HG02970 (cell line): ENCODE measurements at regions not wholly inside any gene's neighbourhood (a gene's known extent, or its start where the extent isn't known, plus 50 kb on each side); places are given as distances from the start of the nearest gene placed in this dataset.

Experiments
- ATAC-seq: cut with Tn5 transposase; IDR thresholded peaks from one replicate; pipeline ENCODE4 v1.9.1; 2021; ENCODE audit warnings: mild to moderate bottlenecking, moderate library complexity, moderate number of reproducible peaks; ENCODE audit not compliant: unreplicated experiment, low FRiP score

GRCh38 chr20:19943061-19943521 lies 74.1 kb upstream of the NAA20 start:
- no peak for ATAC-seq

- ATAC-seq: no peak
Observed at GRCh38 chr20:19944772-19945459, 72.2 kb upstream of the NAA20 start.

- ATAC-seq: no peak
Observed at GRCh38 chr20:19945732-19946670, 71.2 kb upstream of the NAA20 start.

- no peak for ATAC-seq
Observed at GRCh38 chr20:19947611-19948264, 69.4 kb upstream of the NAA20 start.

GRCh38 chr20:19949195-19949867 lies 67.8 kb upstream of the NAA20 start:
- no peak for ATAC-seq

GRCh38 chr20:19950042-19950441 lies 67.1 kb upstream of the NAA20 start:
- ATAC-seq: no peak

GRCh38 chr20:19952392-19952791 lies 64.8 kb upstream of the NAA20 start:
- no peak for ATAC-seq

- ATAC-seq: no peak
Observed at GRCh38 chr20:19953606-19954005, 63.6 kb upstream of the NAA20 start.

GRCh38 chr20:19956976-19957375 lies 60.2 kb upstream of the NAA20 start:
- no peak for ATAC-seq

- no peak for ATAC-seq
Observed at GRCh38 chr20:19958219-19958618, 58.9 kb upstream of the NAA20 start.

- no peak for ATAC-seq
Observed at GRCh38 chr20:19958928-19959327, 58.2 kb upstream of the NAA20 start.

GRCh38 chr20:19960745-19961144 lies 56.4 kb upstream of the NAA20 start:
- ATAC-seq: no peak

GRCh38 chr20:19961293-19961692 lies 55.9 kb upstream of the NAA20 start:
- ATAC-seq: no peak

GRCh38 chr20:19962958-19963357 lies 54.2 kb upstream of the NAA20 start:
- no peak for ATAC-seq

- ATAC-seq: no peak
Observed at GRCh38 chr20:19964289-19965265, 52.6 kb upstream of the NAA20 start.

- no peak for ATAC-seq
Observed at GRCh38 chr20:19966840-19967239, 50.3 kb upstream of the NAA20 start.
